B cell (primary cell): ENCODE measurements at regions not wholly inside any gene's neighbourhood (a gene's known extent, or its start where the extent isn't known, plus 50 kb on each side); places are given as distances from the start of the nearest gene placed in this dataset.

ENCODE experiments used
- ATAC-seq: fragments of 200-7000 bp; cut with Tn5 transposase; one replicate; pipeline ENCODE4 v1.10.0; 2021; ENCODE audit warnings: low read depth, mild to moderate bottlenecking, moderate number of reproducible peaks, moderate library complexity
- CTCF ChIA-PET: fragments of 350-600 bp; sonication (Branson Sonifier 250); formaldehyde crosslinking; loops from one replicate; lab custom pipeline; 2021; ENCODE audit warnings: antibody characterized with exemption, inconsistent platforms; lab: Charles Lee
- POLR2A ChIA-PET: fragments of 350-600 bp; sonication (Branson Sonifier 250); formaldehyde crosslinking; loops from one replicate; lab custom pipeline; 2021; ENCODE audit warnings: antibody characterized with exemption; lab: Charles Lee
- DNase-seq: peaks from one replicate; pipeline ENCODE4 v3.0.0; 2013
- H2AFZ ChIP-seq: 2 replicates; pipeline ENCODE4 v1.6.1; 2012; ENCODE audit warnings: mild to moderate bottlenecking, low read depth, low read length; ENCODE audit not compliant: insufficient read depth, poor library complexity, severe bottlenecking
- H3K27ac ChIP-seq, 2 donors: 1 replicate in 1 of 2; 2 replicates in 1 of 2; pipeline ENCODE4 v1.5.1; 2012 to 2013; ENCODE audit warnings: low read length in 2 of 2, mild to moderate bottlenecking in 2 of 2, moderate library complexity in 1 of 2
- H3K27me3 ChIP-seq, 4 experiments: fragments of 200-600 bp in 1 of 4; sonication (generic) in 1 of 4; replicated peaks in 1 of 4; 1 replicate in 2 of 4; 2 replicates in 2 of 4; pipeline versions ENCODE4 v1.6.1 to v1.7.0; 2013 to 2016; ENCODE audit warnings: low read length in 3 of 4, mild to moderate bottlenecking in 2 of 4, mixed read lengths in 1 of 4, moderate library complexity in 1 of 4; ENCODE audit not compliant: insufficient read depth in 4 of 4, control insufficient read depth in 3 of 4; ENCODE audit errors: control extremely low read depth in 1 of 4
- H3K36me3 ChIP-seq, 2 experiments: replicated peaks in 1 of 2; 1 replicate in 1 of 2; 2 replicates in 1 of 2; pipeline versions ENCODE4 v1.6.1 to v1.7.1; 2013; ENCODE audit warnings: low read length in 1 of 2; ENCODE audit not compliant: insufficient read depth in 2 of 2, control insufficient read depth in 1 of 2; ENCODE audit errors: control extremely low read depth in 1 of 2, extremely low read depth in 1 of 2
- H3K4me1 ChIP-seq, 2 donors: fragments of 200-600 bp in 1 of 2; sonication (generic) in 1 of 2; 1 replicate in 1 of 2; 2 replicates in 1 of 2; pipeline versions ENCODE4 v1.5.1 to v1.6.1; 2013 to 2017; ENCODE audit warnings: low read length in 2 of 2; ENCODE audit not compliant: control insufficient read depth in 2 of 2, insufficient read depth in 2 of 2
- H3K4me2 ChIP-seq: replicated peaks from 2 replicates; pipeline ENCODE3; 2012; ENCODE audit warnings: mild to moderate bottlenecking, low read depth, low read length; ENCODE audit not compliant: poor library complexity, severe bottlenecking
- H3K4me3 ChIP-seq, 5 experiments: fragments of 200-600 bp in 1 of 5; sonication (generic) in 1 of 5; 1 replicate in 3 of 5; 2 replicates in 2 of 5; pipeline versions ENCODE4 v1.5.1 to v1.7.0; 2011 to 2016; ENCODE audit warnings: low read length in 4 of 5, mild to moderate bottlenecking in 4 of 5, low read depth in 2 of 5, control low read depth in 1 of 5, moderate library complexity in 1 of 5; ENCODE audit not compliant: insufficient read depth in 1 of 5; ENCODE audit errors: control extremely low read depth in 1 of 5, extremely low read depth in 1 of 5
- H3K79me2 ChIP-seq: fragments of 200-600 bp; sonication (generic); one replicate; pipeline ENCODE4 v1.6.0; 2016; ENCODE audit warnings: low read length; ENCODE audit not compliant: control insufficient read depth, insufficient read depth
- H3K9ac ChIP-seq: fragments of 200-600 bp; sonication (generic); 2 replicates; pipeline ENCODE4 v1.6.1; 2017; ENCODE audit warnings: mild to moderate bottlenecking, low read length, moderate library complexity
- H3K9me3 ChIP-seq, 3 donors: one replicate each; pipeline versions ENCODE4 v1.6.1 to v1.7.1; 2013; ENCODE audit warnings: low read length in 2 of 3; ENCODE audit not compliant: control insufficient read depth in 2 of 3, insufficient read depth in 1 of 3; ENCODE audit errors: control extremely low read depth in 1 of 3
- H4K20me1 ChIP-seq: 2 replicates; pipeline ENCODE4 v1.6.0; 2012; ENCODE audit warnings: mild to moderate bottlenecking, low read length; ENCODE audit not compliant: insufficient read depth, control insufficient read depth, poor library complexity, severe bottlenecking
- H3K27ac Mint-ChIP-seq: one replicate; pipeline ENCODE4 v1.8.0; 2021; ENCODE audit warnings: mixed read lengths
- H3K27me3 Mint-ChIP-seq: one replicate; pipeline ENCODE4 v1.8.0; 2021; ENCODE audit warnings: mixed read lengths
- H3K4me1 Mint-ChIP-seq: one replicate; pipeline ENCODE4 v1.8.0; 2021; ENCODE audit warnings: mixed read lengths
- H3K4me3 Mint-ChIP-seq: one replicate; pipeline ENCODE4 v1.8.0; 2021; ENCODE audit warnings: mixed read lengths
- H3K9me3 Mint-ChIP-seq: one replicate; pipeline ENCODE4 v1.8.0; 2022; ENCODE audit warnings: mixed read lengths; ENCODE audit not compliant: insufficient read depth
- EZH2 ChIP-seq: IDR thresholded peaks from 2 replicates; pipeline ENCODE4 v1.6.1; 2012; ENCODE audit warnings: borderline replicate concordance, low read depth, mild to moderate bottlenecking, moderate library complexity, low read length; ENCODE audit not compliant: insufficient read depth, poor library complexity, severe bottlenecking
- WGBS: methylation state at CpG from one replicate; pipeline ENCODE4 v1.1.5; 2013; ENCODE audit warnings: missing lambda C conversion rate; ENCODE audit not compliant: insufficient coverage; 5-methylcytosine and 5-hydroxymethylcytosine counted together
- intact Hi-C: fragments of 100-400 bp; cut with micrococcal nuclease; formaldehyde crosslinking; loops from one replicate; pipeline ENCODE4 v1.10.0; 2022
- TF ChIP-seq, protein P1 (sequence below): fragments of 200-600 bp; IDR thresholded peaks from one replicate; pipeline ENCODE4 v1.8.0; 2022; ENCODE audit warnings: antibody characterized with exemption, mild to moderate bottlenecking

DNA sequence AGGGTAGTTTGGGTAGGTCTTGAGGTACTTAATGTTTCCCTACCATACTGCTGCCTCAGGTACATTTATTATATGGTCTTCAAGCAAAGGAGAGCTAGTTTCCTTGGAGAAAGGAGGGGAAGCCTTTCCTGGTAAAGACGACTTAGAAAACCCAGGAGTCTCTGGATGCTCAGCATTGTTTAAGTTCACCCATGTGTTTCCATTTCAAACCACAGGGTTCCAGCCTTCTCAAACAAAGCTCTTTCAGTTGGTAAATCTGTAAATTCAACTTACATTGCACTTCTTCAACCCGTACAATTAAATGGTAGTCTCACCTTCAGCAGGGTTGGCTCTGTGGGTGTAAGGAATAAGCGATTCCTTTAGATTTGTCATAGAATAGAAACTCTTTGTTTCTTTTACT is 111.9 kb upstream of the UNC5C start:
- Histone ChIP-seq H3K36me3 (no peaks in the 10 kb centered on the region), H3K79me2 (no peaks in the 10 kb centered on the region), H2AFZ (no peak overlapping the region), H3K27me3 (no peaks in the 10 kb centered on the region), H3K4me1 (no peaks in the 10 kb centered on the region), H4K20me1 (no peaks in the 10 kb centered on the region), H3K27ac (no peak overlapping the region), H3K9me3 (peaks cover 0 to 6% (median 2%) of the 10 kb centered on the region in 3 donors), H3K4me3 (no peak overlapping the region), H3K9ac (no peak overlapping the region), H3K4me2 (no peak overlapping the region)
- no peak for ATAC-seq
- DNase-seq = no peak
- intact Hi-C loops = no loop called here
- H3K4me1 Mint-ChIP-seq = no peaks in the 10 kb centered on the region
- CTCF ChIA-PET = no interaction called here
- H3K9me3 Mint-ChIP-seq = peaks cover 9% of the 10 kb centered on the region
- H3K27ac Mint-ChIP-seq = no peak overlapping the region
- H3K4me3 Mint-ChIP-seq = no peak overlapping the region
- WGBS = no CpG with 5 or more reads among the region's 3 CpGs
- TF ChIP-seq EZH2 = no peak
- TF ChIP-seq, protein P1, sequence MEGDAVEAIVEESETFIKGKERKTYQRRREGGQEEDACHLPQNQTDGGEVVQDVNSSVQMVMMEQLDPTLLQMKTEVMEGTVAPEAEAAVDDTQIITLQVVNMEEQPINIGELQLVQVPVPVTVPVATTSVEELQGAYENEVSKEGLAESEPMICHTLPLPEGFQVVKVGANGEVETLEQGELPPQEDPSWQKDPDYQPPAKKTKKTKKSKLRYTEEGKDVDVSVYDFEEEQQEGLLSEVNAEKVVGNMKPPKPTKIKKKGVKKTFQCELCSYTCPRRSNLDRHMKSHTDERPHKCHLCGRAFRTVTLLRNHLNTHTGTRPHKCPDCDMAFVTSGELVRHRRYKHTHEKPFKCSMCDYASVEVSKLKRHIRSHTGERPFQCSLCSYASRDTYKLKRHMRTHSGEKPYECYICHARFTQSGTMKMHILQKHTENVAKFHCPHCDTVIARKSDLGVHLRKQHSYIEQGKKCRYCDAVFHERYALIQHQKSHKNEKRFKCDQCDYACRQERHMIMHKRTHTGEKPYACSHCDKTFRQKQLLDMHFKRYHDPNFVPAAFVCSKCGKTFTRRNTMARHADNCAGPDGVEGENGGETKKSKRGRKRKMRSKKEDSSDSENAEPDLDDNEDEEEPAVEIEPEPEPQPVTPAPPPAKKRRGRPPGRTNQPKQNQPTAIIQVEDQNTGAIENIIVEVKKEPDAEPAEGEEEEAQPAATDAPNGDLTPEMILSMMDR = no peak
- H3K27me3 Mint-ChIP-seq = no peaks in the 10 kb centered on the region
- POLR2A ChIA-PET = no interaction called here

DNA sequence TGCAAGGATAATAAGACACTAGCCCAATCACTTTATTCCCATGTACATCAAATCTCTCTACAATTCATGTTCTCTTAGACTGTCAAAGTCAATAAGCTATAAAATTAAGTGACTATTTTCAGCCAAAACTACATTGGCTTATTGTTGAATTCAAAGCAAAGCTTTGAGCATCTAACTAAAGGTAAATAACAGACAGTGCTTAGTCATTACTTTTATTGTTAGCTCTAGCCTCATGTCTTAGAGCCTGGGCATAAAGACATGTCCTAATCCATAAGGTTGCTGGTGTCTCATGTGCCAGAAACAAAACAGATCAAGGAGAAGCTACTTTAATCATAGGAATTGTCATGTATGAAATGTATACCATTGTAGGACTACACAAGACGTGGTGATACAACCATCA is 103.1 kb upstream of the UNC5C start:
- H2AFZ ChIP-seq = no peak overlapping the region
- ATAC-seq = no peak
- TF ChIP-seq EZH2 = no peak
- TF ChIP-seq, protein P1 = no peak
- H4K20me1 ChIP-seq = no peaks in the 10 kb centered on the region
- H3K9me3 Mint-ChIP-seq = peaks cover 10% of the 10 kb centered on the region
- H3K27ac Mint-ChIP-seq = no peak overlapping the region
- H3K4me3 ChIP-seq = no peak overlapping the region
- H3K9me3 ChIP-seq = peaks cover 0 to 2% (median 0%) of the 10 kb centered on the region in 3 donors
- no peak overlapping the region for H3K4me3 Mint-ChIP-seq
- H3K27ac ChIP-seq = no peak overlapping the region
- no peaks in the 10 kb centered on the region for H3K27me3 ChIP-seq
- H3K9ac ChIP-seq = no peak overlapping the region
- no peak overlapping the region for H3K4me2 ChIP-seq
- no peaks in the 10 kb centered on the region for H3K27me3 Mint-ChIP-seq
- H3K36me3 ChIP-seq = no peaks in the 10 kb centered on the region
- no peaks in the 10 kb centered on the region for H3K79me2 ChIP-seq
- CTCF ChIA-PET = no interaction called here
- H3K4me1 ChIP-seq = no peaks in the 10 kb centered on the region
- intact Hi-C loops = no loop called here
- POLR2A ChIA-PET = no interaction called here
- no peaks in the 10 kb centered on the region for H3K4me1 Mint-ChIP-seq
- no CpG with 5 or more reads among the region's 1 CpG for WGBS
- no peak for DNase-seq
